SU-DHL-6 (cell line): ENCODE measurements at regions not wholly inside any gene's neighbourhood (a gene's known extent, or its start where the extent isn't known, plus 50 kb on each side); places are given as distances from the start of the nearest gene placed in this dataset.

Source experiments
- H2AFZ ChIP-seq: fragments of 200-600 bp; sonication (generic); 2 replicates; pipeline ENCODE4 v1.6.1; 2014; ENCODE audit warnings: low read depth, mild to moderate bottlenecking, moderate library complexity, mixed read lengths, antibody characterized with exemption, low read length; ENCODE audit not compliant: severe bottlenecking
- H3F3A ChIP-seq: fragments of 200-600 bp; shearing (Covaris generic); 2 replicates; pipeline ENCODE4 v1.6.0; 2016; ENCODE audit warnings: antibody characterized with exemption, mild to moderate bottlenecking; ENCODE audit not compliant: insufficient read depth
- H3K27ac ChIP-seq: fragments of 200-600 bp; sonication (generic); 2 replicates; pipeline ENCODE4 v1.5.1; 2016; ENCODE audit warnings: low read depth, mild to moderate bottlenecking, low read length, moderate library complexity, mixed read lengths
- H3K27me3 ChIP-seq: fragments of 200-600 bp; sonication (generic), shearing (Covaris generic); 2 replicates; pipeline ENCODE4 v1.6.0; 2014; ENCODE audit warnings: mild to moderate bottlenecking, low read length
- H3K36me3 ChIP-seq: fragments of 200-600 bp; sonication (generic); 2 replicates; pipeline ENCODE4 v1.6.1; 2014; ENCODE audit warnings: mild to moderate bottlenecking, low read length, mixed read lengths
- H3K4me2 ChIP-seq: fragments of 300-600, 200-600 bp; shearing (Covaris generic), sonication (generic); 2 replicates; pipeline ENCODE4 v1.6.0; 2014; ENCODE audit warnings: low read length, low read depth, mild to moderate bottlenecking; ENCODE audit not compliant: poor library complexity, severe bottlenecking
- H3K4me3 ChIP-seq: fragments of 200-600 bp; sonication (generic); 2 replicates; pipeline ENCODE4 v1.5.1; 2014; ENCODE audit warnings: antibody characterized with exemption, low read length, mild to moderate bottlenecking, mixed read lengths; ENCODE audit not compliant: insufficient read depth, poor library complexity, severe bottlenecking
- H3K79me2 ChIP-seq: fragments of 200-600 bp; sonication (generic); 2 replicates; pipeline ENCODE4 v1.6.1; 2014; ENCODE audit warnings: mild to moderate bottlenecking, low read length, moderate library complexity; ENCODE audit not compliant: insufficient read depth
- H3K9ac ChIP-seq: fragments of 200-600 bp; sonication (generic); 2 replicates; pipeline ENCODE4 v1.7.0; 2014; ENCODE audit warnings: mild to moderate bottlenecking, low read length
- H3K9me2 ChIP-seq: fragments of 200-600 bp; sonication (generic); replicated peaks from 2 replicates; pipeline ENCODE4 v1.6.1; 2014; ENCODE audit warnings: low read length; ENCODE audit not compliant: insufficient read depth
- H3K9me3 ChIP-seq: fragments of 200-600 bp; sonication (generic); 2 replicates; pipeline ENCODE4 v1.6.1; 2014; ENCODE audit warnings: low read length, mixed read lengths; ENCODE audit not compliant: insufficient read depth
- H4K20me1 ChIP-seq: fragments of 200-600 bp; sonication (generic); 2 replicates; pipeline ENCODE4 v1.6.1; 2014; ENCODE audit warnings: low read depth, mild to moderate bottlenecking, antibody characterized with exemption, low read length, moderate library complexity, mixed read lengths
- CTCF ChIP-seq: fragments of 200-600 bp; sonication (generic); IDR thresholded peaks from one replicate; pipeline ENCODE4 v1.5.1; 2017; ENCODE audit warnings: antibody characterized with exemption, mild to moderate bottlenecking, low read length, moderate library complexity; ENCODE audit not compliant: insufficient read depth, poor library complexity, severe bottlenecking
- EZH2phosphoT487 ChIP-seq: fragments of 200-600 bp; sonication (generic), shearing (Covaris generic); conservative IDR thresholded peaks from 2 replicates; pipeline ENCODE4 v1.6.1; 2018; ENCODE audit warnings: mild to moderate bottlenecking, antibody characterized with exemption, low read length, moderate library complexity, mixed read lengths

GRCh38 chr6:189676-190075 lies 102.6 kb upstream of the DUSP22 start:
- no peaks in the 10 kb centered on the region for H3K79me2 ChIP-seq
- H3K9ac ChIP-seq = no peak overlapping the region
- H4K20me1 ChIP-seq = no peaks in the 10 kb centered on the region
- peak overlapping the region; percentile 22 for H2AFZ ChIP-seq
- H3K36me3 ChIP-seq = no peaks in the 10 kb centered on the region
- H3F3A ChIP-seq = no peaks in the 10 kb centered on the region; the same call in 1 of the 2 replicates
- H3K4me3 ChIP-seq = no peak overlapping the region
- no peaks in the 10 kb centered on the region for H3K9me3 ChIP-seq
- TF ChIP-seq CTCF = no peak
- TF ChIP-seq EZH2phosphoT487 = no peak
- H3K27me3 ChIP-seq = no peaks in the 10 kb centered on the region
- H3K4me2 ChIP-seq = no peak overlapping the region
- H3K9me2 ChIP-seq = no peaks in the 10 kb centered on the region
- H3K27ac ChIP-seq = no peak overlapping the region

- Histone ChIP-seq H3F3A (no peaks in the 10 kb centered on the region; the same call in 1 of the 2 replicates), H3K4me2 (no peak overlapping the region), H3K9ac (no peak overlapping the region), H3K9me3 (no peaks in the 10 kb centered on the region), H4K20me1 (no peaks in the 10 kb centered on the region), H3K79me2 (no peaks in the 10 kb centered on the region), H3K27ac (no peak overlapping the region), H3K27me3 (no peaks in the 10 kb centered on the region), H3K4me3 (no peak overlapping the region), H3K9me2 (no peaks in the 10 kb centered on the region), H3K36me3 (no peaks in the 10 kb centered on the region), H2AFZ (no peak overlapping the region)
- TF ChIP-seq EZH2phosphoT487 (no peak), CTCF (peak; percentile 35)
Observed at GRCh38 chr6:190596-191395, 101.5 kb upstream of the DUSP22 start.

- H3K27ac ChIP-seq = no peak overlapping the region
- H3K9me3 ChIP-seq = no peaks in the 10 kb centered on the region
- no peak overlapping the region for H3K9ac ChIP-seq
- no peak overlapping the region for H3K4me2 ChIP-seq
- no peak overlapping the region for H2AFZ ChIP-seq
- no peaks in the 10 kb centered on the region for H4K20me1 ChIP-seq
- TF ChIP-seq EZH2phosphoT487 = no peak
- TF ChIP-seq CTCF = no peak
- H3K4me3 ChIP-seq = no peak overlapping the region
- H3K79me2 ChIP-seq = no peaks in the 10 kb centered on the region
- no peaks in the 10 kb centered on the region for H3K36me3 ChIP-seq
- no peaks in the 10 kb centered on the region for H3K9me2 ChIP-seq
- no peaks in the 10 kb centered on the region for H3K27me3 ChIP-seq
- no peaks in the 10 kb centered on the region; the same call in 1 of the 2 replicates for H3F3A ChIP-seq
Observed at GRCh38 chr6:191487-192312, 100.6 kb upstream of the DUSP22 start.
